ENCODE measurements at regions not wholly inside any gene's neighbourhood (a gene's known extent, or its start where the extent isn't known, plus 50 kb on each side); places are given as distances from the start of the nearest gene placed in this dataset.

DNA sequence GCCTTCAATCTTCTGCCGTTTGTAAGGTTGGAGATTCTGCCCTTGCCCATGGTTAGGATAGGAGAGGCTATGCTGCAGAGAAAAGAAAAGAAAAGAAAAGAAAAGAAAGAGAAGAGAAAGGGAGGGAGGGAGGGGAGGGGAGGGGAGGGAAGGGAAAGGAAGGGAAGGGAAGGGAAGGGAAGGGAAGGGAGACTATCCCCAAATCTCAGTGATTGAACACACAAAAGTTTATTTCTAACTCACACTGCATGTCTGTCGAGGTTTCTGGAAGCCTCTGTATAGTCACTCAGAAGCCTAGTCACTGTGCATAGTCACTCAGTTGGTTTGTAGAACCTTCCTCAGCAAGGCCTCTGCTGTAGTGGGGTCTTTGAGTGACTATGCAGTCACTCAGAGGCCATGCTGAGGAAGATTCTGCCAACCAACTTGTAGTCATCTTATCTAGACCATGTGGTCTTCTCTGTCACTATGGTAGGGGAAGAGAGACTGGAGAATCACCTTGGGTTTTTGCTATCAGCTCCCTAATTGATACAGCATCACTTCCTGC, 52.3 kb upstream of the ABCC9 start:
- TF ChIP-seq POLR2A (IDR thresholded peaks at IDR 0.05; ENCODE audit: low read depth, low read length) (no peak), TAF1 (IDR thresholded peaks at IDR 0.05; ENCODE audit: low read depth, low read length) (no peak), POLR2AphosphoS5 (IDR thresholded peaks at IDR 0.05; ENCODE audit: low read depth, low read length) (no peak), PAX5 (IDR thresholded peaks at IDR 0.05; ENCODE audit: insufficient read depth, low read length, severe bottlenecking) (no peak)
